ENCODE measurements at regions not wholly inside any gene's neighbourhood (a gene's known extent, or its start where the extent isn't known, plus 50 kb on each side); places are given as distances from the start of the nearest gene placed in this dataset.

- DNase-seq = no peak
Measured at GRCh38 chr16:65944361-65944760, 422.1 kb upstream of the CDH5 start.

GRCh38 chr16:65940711-65941110, 425.8 kb upstream of the CDH5 start:
- DNase-seq = no peak

- DNase-seq = no peak
Measured at GRCh38 chr16:65938083-65938482, 428.4 kb upstream of the CDH5 start.

GRCh38 chr16:65937455-65937854, 429.0 kb upstream of the CDH5 start:
- no peak for DNase-seq

GRCh38 chr16:65936096-65936495, 430.4 kb upstream of the CDH5 start:
- DNase-seq = no peak

GRCh38 chr16:65934443-65934842, 432.0 kb upstream of the CDH5 start:
- no peak for DNase-seq

- no peak for DNase-seq
Measured at GRCh38 chr16:65933703-65934102, 432.8 kb upstream of the CDH5 start.

GRCh38 chr16:65932350-65933072, 434.0 kb upstream of the CDH5 start:
- DNase-seq = no peak

- DNase-seq = no peak
Measured at GRCh38 chr16:65922923-65923322, 443.6 kb upstream of the CDH5 start.

- DNase-seq = no peak
Measured at GRCh38 chr16:65919986-65920376, 446.5 kb upstream of the CDH5 start.

- no peak for DNase-seq
Measured at GRCh38 chr16:65919145-65919985, 447.1 kb upstream of the CDH5 start.

- no peak for DNase-seq
Measured at GRCh38 chr16:65917466-65917865, 449.0 kb upstream of the CDH5 start.

- DNase-seq = no peak
Measured at GRCh38 chr16:65916995-65917394, 449.5 kb upstream of the CDH5 start.

- no peak for DNase-seq
Measured at GRCh38 chr16:65910291-65910690, 456.2 kb upstream of the CDH5 start.

GRCh38 chr16:65909310-65910050, 457.0 kb upstream of the CDH5 start:
- no peak for DNase-seq

GRCh38 chr16:65908568-65908967, 457.9 kb upstream of the CDH5 start:
- no peak for DNase-seq

- no peak for DNase-seq
Measured at GRCh38 chr16:65905331-65905730, 461.2 kb upstream of the CDH5 start.

GRCh38 chr16:65896448-65897153, 469.9 kb upstream of the CDH5 start:
- no peak for DNase-seq

- DNase-seq = no peak
Measured at GRCh38 chr16:65895906-65896305, 470.6 kb upstream of the CDH5 start.

GRCh38 chr16:65895486-65895885, 471.0 kb upstream of the CDH5 start:
- no peak for DNase-seq

- DNase-seq = no peak
Measured at GRCh38 chr16:65890203-65890602, 476.3 kb upstream of the CDH5 start.

- no peak for DNase-seq
Measured at GRCh38 chr16:65889533-65889966, 476.9 kb upstream of the CDH5 start.

GRCh38 chr16:65888201-65888600, 478.3 kb upstream of the CDH5 start:
- DNase-seq = no peak

All from amniotic stem cell (primary cell).